H9 (cell line): ENCODE measurements at regions not wholly inside any gene's neighbourhood (a gene's known extent, or its start where the extent isn't known, plus 50 kb on each side); places are given as distances from the start of the nearest gene placed in this dataset.

Experiments used
- DNase-seq: peaks from one replicate; pipeline ENCODE4 v3.0.0-alpha.2; 2017
- H2AFZ ChIP-seq: one replicate; pipeline ENCODE4 v1.6.1; 2013; ENCODE audit warnings: mild to moderate bottlenecking, low read length, control low read depth, moderate library complexity
- H2AK5ac ChIP-seq: 2 replicates; pipeline ENCODE4 v1.6.1; 2013; ENCODE audit warnings: low read length, control low read depth, mixed read lengths; ENCODE audit not compliant: insufficient read length
- H2BK120ac ChIP-seq: one replicate; pipeline ENCODE4 v1.6.1; 2013; ENCODE audit warnings: low read depth, mild to moderate bottlenecking, low read length, control low read depth, inconsistent platforms; ENCODE audit not compliant: poor library complexity, severe bottlenecking
- H2BK12ac ChIP-seq: 2 replicates; pipeline ENCODE4 v1.6.1; 2013; ENCODE audit warnings: low read length, control low read depth, mixed read lengths, low read depth; ENCODE audit not compliant: insufficient read length
- H2BK15ac ChIP-seq: 2 replicates; pipeline ENCODE4 v1.6.1; 2013; ENCODE audit warnings: low read depth, low read length, control low read depth
- H2BK20ac ChIP-seq: one replicate; pipeline ENCODE4 v1.6.1; 2013; ENCODE audit warnings: low read depth, mild to moderate bottlenecking, low read length, control low read depth, inconsistent platforms; ENCODE audit not compliant: poor library complexity, severe bottlenecking
- H2BK5ac ChIP-seq: 2 replicates; pipeline ENCODE4 v1.6.1; 2013; ENCODE audit warnings: low read length, control low read depth, mixed read lengths; ENCODE audit not compliant: insufficient read length
- H3K14ac ChIP-seq: 2 replicates; pipeline ENCODE4 v1.6.1; 2013; ENCODE audit warnings: low read length, control low read depth; ENCODE audit not compliant: insufficient read depth
- H3K18ac ChIP-seq: 2 replicates; pipeline ENCODE4 v1.6.1; 2013; ENCODE audit warnings: low read depth, mild to moderate bottlenecking, mixed read lengths, low read length, control low read depth; ENCODE audit not compliant: insufficient read length
- H3K23ac ChIP-seq: 2 replicates; pipeline ENCODE4 v1.6.1; 2013; ENCODE audit warnings: low read length, control low read depth, mixed read lengths, low read depth; ENCODE audit not compliant: insufficient read length
- H3K23me2 ChIP-seq: 2 replicates; pipeline ENCODE4 v1.6.1; 2013; ENCODE audit warnings: low read depth, mild to moderate bottlenecking, mixed read lengths, low read length, control low read depth; ENCODE audit not compliant: insufficient read length, poor library complexity, severe bottlenecking
- H3K27ac ChIP-seq: 2 replicates; pipeline ENCODE4 v1.5.1; 2013; ENCODE audit warnings: low read length, control low read depth, mixed read lengths, low read depth; ENCODE audit not compliant: insufficient read length
- H3K27me3 ChIP-seq: 2 replicates; pipeline ENCODE4 v1.6.1; 2013; ENCODE audit warnings: low read length, control low read depth, inconsistent platforms; ENCODE audit not compliant: insufficient read depth
- H3K4ac ChIP-seq: 2 replicates; pipeline ENCODE4 v1.6.1; 2013; ENCODE audit warnings: low read depth, mild to moderate bottlenecking, control low read depth, inconsistent platforms, low read length, moderate library complexity
- H3K4me1 ChIP-seq: 2 replicates; pipeline ENCODE4 v1.6.1; 2013; ENCODE audit warnings: low read length, control low read depth, inconsistent platforms; ENCODE audit not compliant: insufficient read depth
- H3K4me2 ChIP-seq: 2 replicates; pipeline ENCODE4 v1.6.1; 2013; ENCODE audit warnings: low read length, control low read depth, mixed read lengths; ENCODE audit not compliant: insufficient read length, insufficient read depth
- H3K56ac ChIP-seq: 2 replicates; pipeline ENCODE4 v1.6.1; 2013; ENCODE audit warnings: low read depth, mild to moderate bottlenecking, mixed read lengths, low read length, control low read depth; ENCODE audit not compliant: insufficient read length
- H3K79me1 ChIP-seq: 2 replicates; pipeline ENCODE4 v1.6.1; 2013; ENCODE audit warnings: low read depth, mild to moderate bottlenecking, moderate library complexity, low read length, control low read depth, inconsistent platforms; ENCODE audit not compliant: insufficient read depth, poor library complexity, severe bottlenecking
- H3K79me2 ChIP-seq: 2 replicates; pipeline ENCODE4 v1.6.1; 2013; ENCODE audit warnings: low read length, control low read depth, inconsistent platforms; ENCODE audit not compliant: insufficient read depth
- H3K9ac ChIP-seq: 2 replicates; pipeline ENCODE4 v1.6.1; 2013; ENCODE audit warnings: low read length, control low read depth, mixed read lengths; ENCODE audit not compliant: insufficient read length; ENCODE audit errors: extremely low read depth
- H3K9me3 ChIP-seq: one replicate; pipeline ENCODE4 v1.6.1; 2013; ENCODE audit warnings: low read depth, low read length, inconsistent platforms; ENCODE audit not compliant: control insufficient read depth
- H3T11ph ChIP-seq: one replicate; pipeline ENCODE4 v1.6.1; 2013; ENCODE audit warnings: mild to moderate bottlenecking, low read length, control low read depth, inconsistent platforms
- H4K20me1 ChIP-seq: one replicate; pipeline ENCODE4 v1.6.1; 2013; ENCODE audit not compliant: control insufficient read depth, insufficient read length, insufficient read depth
- H4K5ac ChIP-seq: 2 replicates; pipeline ENCODE4 v1.6.1; 2013; ENCODE audit warnings: low read depth, mild to moderate bottlenecking, mixed read lengths, low read length, control low read depth; ENCODE audit not compliant: insufficient read length
- H4K8ac ChIP-seq: replicated peaks from 2 replicates; pipeline ENCODE4 v1.6.1; 2013; ENCODE audit warnings: low read length, control low read depth, mixed read lengths, low read depth; ENCODE audit not compliant: insufficient read length
- H4K91ac ChIP-seq: 2 replicates; pipeline ENCODE4 v1.6.1; 2013; ENCODE audit warnings: low read depth, mild to moderate bottlenecking, moderate library complexity, mixed read lengths, low read length, control low read depth; ENCODE audit not compliant: insufficient read length
- H3K27ac Mint-ChIP-seq, 3 experiments: 2 replicates in 2 of 3; 3 replicates in 1 of 3; pipeline ENCODE4 v1.8.0; 2020 to 2021; ENCODE audit warnings: mixed read lengths in 3 of 3, mild to moderate bottlenecking in 1 of 3, moderate library complexity in 1 of 3
- H3K27me3 Mint-ChIP-seq: 2 replicates; pipeline ENCODE4 v1.8.0; 2021; ENCODE audit warnings: low read depth, mild to moderate bottlenecking, moderate library complexity, mixed read lengths
- H3K36me3 Mint-ChIP-seq, 3 experiments: 2 replicates in 2 of 3; 3 replicates in 1 of 3; pipeline ENCODE4 v1.8.0; 2020 to 2021; ENCODE audit warnings: low read depth in 3 of 3, mixed read lengths in 3 of 3; ENCODE audit not compliant: insufficient read depth in 1 of 3
- H3K4me1 Mint-ChIP-seq, 2 experiments: 2 replicates each; pipeline ENCODE4 v1.8.0; 2020; ENCODE audit warnings: mixed read lengths in 2 of 2
- H3K4me3 Mint-ChIP-seq, 2 experiments: 2 replicates in 1 of 2; 3 replicates in 1 of 2; pipeline ENCODE4 v1.8.0; 2020 to 2021; ENCODE audit warnings: mild to moderate bottlenecking in 2 of 2, mixed read lengths in 2 of 2, moderate library complexity in 1 of 2
- H3K9me3 Mint-ChIP-seq, 2 experiments: 2 replicates in 1 of 2; 3 replicates in 1 of 2; pipeline ENCODE4 v1.8.0; 2020; ENCODE audit warnings: mild to moderate bottlenecking in 2 of 2, mixed read lengths in 2 of 2, moderate library complexity in 1 of 2
- WGBS: extraction: QIAGEN DNeasy Blood & Tissue Kit; methylation state at CpG from one replicate; pipeline ENCODE4 v1.1.7; 2013; ENCODE audit warnings: missing lambda C conversion rate, low lambda C conversion rate, mixed read lengths; ENCODE audit not compliant: insufficient read length; ENCODE audit errors: extremely low coverage; 5-methylcytosine and 5-hydroxymethylcytosine counted together
- TF ChIP-seq, protein P1 (sequence below): fragments of 200-600 bp; sonication (generic); conservative IDR thresholded peaks from 3 replicates; pipeline ENCODE4 v1.8.0; 2021; ENCODE audit warnings: antibody characterized with exemption, mild to moderate bottlenecking

DNA sequence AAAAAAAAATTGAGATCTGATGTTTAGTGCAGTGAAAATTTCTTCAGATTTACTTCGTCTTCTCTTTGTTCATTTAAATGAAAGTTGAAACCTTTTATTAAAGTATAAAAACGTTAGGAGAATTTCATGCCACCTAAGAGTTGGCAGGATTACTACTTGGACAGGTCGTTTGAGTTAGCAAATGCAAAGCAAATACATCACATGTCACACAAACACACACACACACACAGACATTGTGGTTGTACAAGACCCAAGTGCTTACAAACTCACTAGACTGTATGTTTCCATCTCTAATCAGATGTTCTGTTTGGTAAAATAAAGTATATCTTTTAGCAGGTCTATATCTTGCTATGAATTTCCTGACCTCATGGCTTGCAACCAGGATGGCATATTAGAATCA, 185.6 kb upstream of the COX10 start:
- H3K4me1 ChIP-seq = no peaks in the 10 kb centered on the region
- Mint-ChIP-seq H3K36me3 (peaks cover 0 to 15% (median 4%) of the 10 kb centered on the region in 3 experiments; a peak in 3 of 7 replicates), H3K9me3 (peaks cover 0 to 10% of the 10 kb centered on the region in 2 experiments; a peak in 4 of 5 replicates), H3K4me1 (no peaks in the 10 kb centered on the region), H3K27ac (no peak overlapping the region), H3K27me3 (no peaks in the 10 kb centered on the region), H3K4me3 (no peak overlapping the region)
- no peak overlapping the region for H3K4ac ChIP-seq
- no peak overlapping the region for H3T11ph ChIP-seq
- no peak overlapping the region for H3K18ac ChIP-seq
- no peaks in the 10 kb centered on the region for H3K27me3 ChIP-seq
- no peaks in the 10 kb centered on the region for H3K23me2 ChIP-seq
- no peak overlapping the region for H2AFZ ChIP-seq
- H3K14ac ChIP-seq = no peak overlapping the region
- no peak overlapping the region for H3K9ac ChIP-seq
- H4K8ac ChIP-seq = no peak overlapping the region
- H2BK20ac ChIP-seq = no peak overlapping the region
- H4K20me1 ChIP-seq = no peaks in the 10 kb centered on the region
- no peak overlapping the region for H3K56ac ChIP-seq
- no peak overlapping the region for H2BK5ac ChIP-seq
- no peaks in the 10 kb centered on the region for H3K9me3 ChIP-seq
- H3K27ac ChIP-seq = no peak overlapping the region
- no peaks in the 10 kb centered on the region for H3K79me1 ChIP-seq
- TF ChIP-seq, protein P1, sequence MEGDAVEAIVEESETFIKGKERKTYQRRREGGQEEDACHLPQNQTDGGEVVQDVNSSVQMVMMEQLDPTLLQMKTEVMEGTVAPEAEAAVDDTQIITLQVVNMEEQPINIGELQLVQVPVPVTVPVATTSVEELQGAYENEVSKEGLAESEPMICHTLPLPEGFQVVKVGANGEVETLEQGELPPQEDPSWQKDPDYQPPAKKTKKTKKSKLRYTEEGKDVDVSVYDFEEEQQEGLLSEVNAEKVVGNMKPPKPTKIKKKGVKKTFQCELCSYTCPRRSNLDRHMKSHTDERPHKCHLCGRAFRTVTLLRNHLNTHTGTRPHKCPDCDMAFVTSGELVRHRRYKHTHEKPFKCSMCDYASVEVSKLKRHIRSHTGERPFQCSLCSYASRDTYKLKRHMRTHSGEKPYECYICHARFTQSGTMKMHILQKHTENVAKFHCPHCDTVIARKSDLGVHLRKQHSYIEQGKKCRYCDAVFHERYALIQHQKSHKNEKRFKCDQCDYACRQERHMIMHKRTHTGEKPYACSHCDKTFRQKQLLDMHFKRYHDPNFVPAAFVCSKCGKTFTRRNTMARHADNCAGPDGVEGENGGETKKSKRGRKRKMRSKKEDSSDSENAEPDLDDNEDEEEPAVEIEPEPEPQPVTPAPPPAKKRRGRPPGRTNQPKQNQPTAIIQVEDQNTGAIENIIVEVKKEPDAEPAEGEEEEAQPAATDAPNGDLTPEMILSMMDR = no peak
- DNase-seq = no peak
- no peak overlapping the region for H2BK12ac ChIP-seq
- no peak overlapping the region for H2AK5ac ChIP-seq
- H3K79me2 ChIP-seq = no peaks in the 10 kb centered on the region
- H4K91ac ChIP-seq = no peak overlapping the region
- H3K4me2 ChIP-seq = no peak overlapping the region
- no peak overlapping the region for H2BK120ac ChIP-seq
- no CpG with 5 or more reads among the region's 3 CpGs for WGBS
- H2BK15ac ChIP-seq = no peak overlapping the region
- H3K23ac ChIP-seq = no peak overlapping the region
- H4K5ac ChIP-seq = no peak overlapping the region
